A673 (cell line): ENCODE measurements at regions not wholly inside any gene's neighbourhood (a gene's known extent, or its start where the extent isn't known, plus 50 kb on each side); places are given as distances from the start of the nearest gene placed in this dataset.

ENCODE experiments used
- BruUV-seq: library from RNA; stranded (reverse); fragments of 400-500 nt; replicated peaks from 2 replicates; lab custom pipeline; 2021; lab: Mats Ljungman, UMichigan
- CTCF ChIA-PET: fragments of 300-600 bp; sonication (Branson Sonifier 250); formaldehyde crosslinking; loops from one replicate; lab custom pipeline; 2022; ENCODE audit warnings: antibody characterized with exemption; lab: Charles Lee
- POLR2A ChIA-PET: fragments of 300-600 bp; sonication (Branson Sonifier 250); formaldehyde crosslinking; loops from one replicate; lab custom pipeline; 2022; ENCODE audit warnings: antibody characterized with exemption; ENCODE audit not compliant: low non-redundant PET; lab: Charles Lee
- DNase-seq: peaks from one replicate; pipeline ENCODE4 v3.0.0-alpha.2; 2015; ENCODE audit warnings: low spot score
- H3K27ac ChIP-seq: fragments of 200-600 bp; sonication (generic); 2 replicates; pipeline ENCODE4 v1.5.1; 2016; ENCODE audit warnings: mixed run types, low read depth, mild to moderate bottlenecking, mixed read lengths, antibody characterized with exemption, low read length; ENCODE audit not compliant: poor library complexity, severe bottlenecking
- H3K27me3 ChIP-seq: fragments of 200-600 bp; sonication (generic); replicated peaks from 2 replicates; pipeline ENCODE4 v1.6.1; 2017; ENCODE audit warnings: mixed run types, low read depth, mild to moderate bottlenecking, mixed read lengths, antibody characterized with exemption, low read length; ENCODE audit not compliant: insufficient read depth, poor library complexity
- H3K36me3 ChIP-seq: fragments of 200-600 bp; sonication (generic); 2 replicates; pipeline ENCODE4 v1.6.1; 2016; ENCODE audit warnings: mixed run types, mild to moderate bottlenecking, mixed read lengths, antibody characterized with exemption, low read length; ENCODE audit not compliant: insufficient read depth, poor library complexity, severe bottlenecking
- H3K4me1 ChIP-seq: fragments of 200-600 bp; sonication (generic); 2 replicates; pipeline ENCODE4 v1.6.1; 2017; ENCODE audit warnings: mixed run types, mild to moderate bottlenecking, mixed read lengths, antibody characterized with exemption, low read length; ENCODE audit not compliant: insufficient read depth, poor library complexity, severe bottlenecking
- H3K4me3 ChIP-seq: fragments of 200-600 bp; sonication (generic); 2 replicates; pipeline ENCODE4 v1.5.1; 2016; ENCODE audit warnings: low read depth, mixed run types, mild to moderate bottlenecking, mixed read lengths, low read length; ENCODE audit not compliant: poor library complexity, severe bottlenecking
- H3K9me3 ChIP-seq: fragments of 200-600 bp; sonication (generic); 2 replicates; pipeline ENCODE4 v1.6.1; 2016; ENCODE audit warnings: mixed run types, low read depth, mild to moderate bottlenecking, mixed read lengths, antibody characterized with exemption, low read length; ENCODE audit not compliant: poor library complexity, severe bottlenecking
- CTCF ChIP-seq: fragments of 300-800, 200-600 bp; sonication (generic); conservative IDR thresholded peaks from 2 replicates; pipeline ENCODE4 v1.5.1; 2017; ENCODE audit warnings: low read depth, mild to moderate bottlenecking, antibody characterized with exemption, low read length, moderate library complexity, mixed read lengths
- EZH2 ChIP-seq: fragments of 200-600 bp; sonication (generic); IDR thresholded peaks from 2 replicates; pipeline ENCODE4 v1.6.1; 2017; ENCODE audit warnings: borderline replicate concordance, low read depth, mild to moderate bottlenecking, mixed read lengths, antibody characterized with exemption, low read length; ENCODE audit not compliant: poor library complexity, severe bottlenecking
- intact Hi-C: fragments of 100-400 bp; cut with micrococcal nuclease; formaldehyde crosslinking; loops from one replicate; pipeline ENCODE4 v1.10.0; 2022; ENCODE audit not compliant: unreplicated experiment

GRCh38 chr21:21813289-21813688, 815.1 kb downstream of the NCAM2 start:
- Histone ChIP-seq H3K4me1 (no peaks in the 10 kb centered on the region), H3K9me3 (no peaks in the 10 kb centered on the region), H3K36me3 (no peaks in the 10 kb centered on the region), H3K27ac (no peak overlapping the region), H3K27me3 (no peaks in the 10 kb centered on the region), H3K4me3 (no peak overlapping the region)
- DNase-seq = no peak
- BruUV-seq = no TSS peak
- TF ChIP-seq CTCF = no peak
- TF ChIP-seq EZH2 = no peak
- intact Hi-C loops = no loop called here
- CTCF ChIA-PET = no interaction called here
- POLR2A ChIA-PET = no interaction called here

- H3K27ac ChIP-seq = no peak overlapping the region
Measured at GRCh38 chr21:21813934-21814333, 815.7 kb downstream of the NCAM2 start.

GRCh38 chr21:21816778-21817177, 818.6 kb downstream of the NCAM2 start:
- H3K9me3 ChIP-seq = no peaks in the 10 kb centered on the region
- H3K27ac ChIP-seq = no peak overlapping the region
- TF ChIP-seq CTCF (no peak), EZH2 (no peak)
- no peaks in the 10 kb centered on the region for H3K36me3 ChIP-seq
- no peaks in the 10 kb centered on the region for H3K4me1 ChIP-seq
- POLR2A ChIA-PET = no interaction called here
- intact Hi-C loops = no loop called here
- DNase-seq = no peak
- no peaks in the 10 kb centered on the region for H3K27me3 ChIP-seq
- no TSS peak for BruUV-seq
- no peak overlapping the region for H3K4me3 ChIP-seq
- CTCF ChIA-PET = no interaction called here

More at GRCh38 chr21:21813934-21814333, 815.7 kb downstream of the NCAM2 start:
- no peak for DNase-seq
- TF ChIP-seq EZH2 (no peak), CTCF (no peak)
- no peaks in the 10 kb centered on the region for H3K27me3 ChIP-seq
- H3K4me3 ChIP-seq = no peak overlapping the region
- POLR2A ChIA-PET = no interaction called here
- H3K4me1 ChIP-seq = no peaks in the 10 kb centered on the region
- CTCF ChIA-PET = no interaction called here
- intact Hi-C loops = no loop called here
- H3K9me3 ChIP-seq = no peaks in the 10 kb centered on the region
- no peaks in the 10 kb centered on the region for H3K36me3 ChIP-seq
- BruUV-seq = no TSS peak
